WTC11 (cell line): ENCODE measurements at regions not wholly inside any gene's neighbourhood (a gene's known extent, or its start where the extent isn't known, plus 50 kb on each side); places are given as distances from the start of the nearest gene placed in this dataset.

Source experiments
- ATAC-seq: fragments of 200-7000 bp; cut with Tn5 transposase; 2 replicates; pipeline ENCODE4 v1.10.0; 2021; ENCODE audit warnings: mild to moderate bottlenecking, moderate library complexity
- CTCF ChIA-PET: fragments of 300-600 bp; sonication (Branson Sonifier 250); formaldehyde crosslinking; loops from one replicate; lab custom pipeline; 2021; ENCODE audit warnings: antibody characterized with exemption; lab: Charles Lee
- POLR2A ChIA-PET: fragments of 350-600 bp; sonication (Branson Sonifier 250); formaldehyde crosslinking; loops from one replicate; lab custom pipeline; 2021; ENCODE audit warnings: antibody characterized with exemption; lab: Charles Lee
- DNase-seq: peaks from one replicate; pipeline ENCODE4 v3.0.0; 2021; ENCODE audit warnings: low spot score
- H3K27ac Mint-ChIP-seq: 2 replicates; pipeline ENCODE4 v1.8.0; 2021; ENCODE audit warnings: mixed read lengths
- H3K27me3 Mint-ChIP-seq: 2 replicates; pipeline ENCODE4 v1.8.0; 2021; ENCODE audit warnings: low read depth, mild to moderate bottlenecking, moderate library complexity, mixed read lengths
- H3K36me3 Mint-ChIP-seq: 2 replicates; pipeline ENCODE4 v1.8.0; 2021; ENCODE audit warnings: mixed read lengths
- H3K4me1 Mint-ChIP-seq: 2 replicates; pipeline ENCODE4 v1.8.0; 2022; ENCODE audit warnings: mixed read lengths
- H3K4me3 Mint-ChIP-seq: 2 replicates; pipeline ENCODE4 v1.8.0; 2021; ENCODE audit warnings: mild to moderate bottlenecking, moderate library complexity, mixed read lengths
- H3K9me3 Mint-ChIP-seq: 2 replicates; pipeline ENCODE4 v1.8.0; 2021; ENCODE audit warnings: mixed read lengths
- CREB1 ChIP-seq: sonication (generic); formaldehyde crosslinking; IDR thresholded peaks from 2 replicates; pipeline ENCODE4 v1.8.0; 2023; ENCODE audit warnings: mild to moderate bottlenecking, missing genetic modification reagents
- JUN ChIP-seq: sonication (generic); formaldehyde crosslinking; IDR thresholded peaks from 2 replicates; pipeline ENCODE4 v1.8.0; 2023; ENCODE audit warnings: mild to moderate bottlenecking, missing genetic modification reagents
- MYBL2 ChIP-seq: sonication (generic); formaldehyde crosslinking; IDR thresholded peaks from 2 replicates; pipeline ENCODE4 v1.8.1; 2023; ENCODE audit warnings: mild to moderate bottlenecking, moderate library complexity, missing genetic modification reagents
- NR1H2 ChIP-seq: sonication (generic); formaldehyde crosslinking; IDR thresholded peaks from 2 replicates; pipeline ENCODE4 v1.9.0; 2021; ENCODE audit warnings: mild to moderate bottlenecking, moderate library complexity, missing genetic modification reagents
- PRRX2 ChIP-seq: fragments of 250-450 bp; sonication (Bioruptor Pico); IDR thresholded peaks from 2 replicates; pipeline ENCODE4 v1.8.0; 2021; ENCODE audit warnings: mild to moderate bottlenecking
- RELA ChIP-seq: sonication (generic); formaldehyde crosslinking; IDR thresholded peaks from 2 replicates; pipeline ENCODE4 v1.8.1; 2022; ENCODE audit warnings: missing genetic modification reagents, mild to moderate bottlenecking, borderline replicate concordance
- RORB ChIP-seq: fragments of 250-450 bp; sonication (Bioruptor Pico); IDR thresholded peaks from 2 replicates; pipeline ENCODE4 v1.9.0; 2021; ENCODE audit warnings: mild to moderate bottlenecking
- SMAD3 ChIP-seq: sonication (generic); formaldehyde crosslinking; IDR thresholded peaks from 2 replicates; pipeline ENCODE4 v1.8.0; 2022; ENCODE audit warnings: missing genetic modification reagents, mild to moderate bottlenecking, borderline replicate concordance
- ZNF317 ChIP-seq: sonication (generic); formaldehyde crosslinking; IDR thresholded peaks from 2 replicates; pipeline ENCODE4 v1.8.1; 2023; ENCODE audit warnings: low read depth, mild to moderate bottlenecking, moderate library complexity, missing genetic modification reagents, borderline replicate concordance
- ZNF512 ChIP-seq: sonication (generic); formaldehyde crosslinking; IDR thresholded peaks from 2 replicates; pipeline ENCODE4 v1.8.1; 2022; ENCODE audit warnings: missing genetic modification reagents, borderline replicate concordance
- TF ChIP-seq, protein P1 (sequence below): sonication (generic); formaldehyde crosslinking; IDR thresholded peaks from 2 replicates; pipeline ENCODE4 v1.8.0; 2022; ENCODE audit warnings: mild to moderate bottlenecking, missing genetic modification reagents
- TF ChIP-seq, protein P2 (sequence below): fragments of 250-450 bp; sonication (Bioruptor Pico); conservative IDR thresholded peaks from 2 replicates; pipeline ENCODE4 v1.9.0; 2021; ENCODE audit warnings: mild to moderate bottlenecking
- TF ChIP-seq, protein P3 (sequence below): sonication (generic); formaldehyde crosslinking; IDR thresholded peaks from 2 replicates; pipeline ENCODE4 v1.8.0; 2023; ENCODE audit warnings: missing genetic modification reagents
- TF ChIP-seq, protein P4 (sequence below): sonication (generic); formaldehyde crosslinking; IDR thresholded peaks from 2 replicates; pipeline ENCODE4 v1.8.0; 2022; ENCODE audit warnings: mild to moderate bottlenecking, missing genetic modification reagents
- TF ChIP-seq, protein P5 (sequence below): fragments of 250-450 bp; sonication (Bioruptor Pico); IDR thresholded peaks from 2 replicates; pipeline ENCODE4 v1.9.0; 2021; ENCODE audit warnings: moderate library complexity, mild to moderate bottlenecking, inconsistent platforms, borderline replicate concordance
- TF ChIP-seq, protein P6 (sequence below): sonication (generic); formaldehyde crosslinking; IDR thresholded peaks from 2 replicates; pipeline ENCODE4 v1.8.0; 2022; ENCODE audit warnings: mild to moderate bottlenecking, missing genetic modification reagents
- TF ChIP-seq, protein P7 (sequence below): sonication (generic); formaldehyde crosslinking; IDR thresholded peaks from 2 replicates; pipeline ENCODE4 v1.8.1; 2022; ENCODE audit warnings: mild to moderate bottlenecking, moderate library complexity, missing genetic modification reagents

DNA sequence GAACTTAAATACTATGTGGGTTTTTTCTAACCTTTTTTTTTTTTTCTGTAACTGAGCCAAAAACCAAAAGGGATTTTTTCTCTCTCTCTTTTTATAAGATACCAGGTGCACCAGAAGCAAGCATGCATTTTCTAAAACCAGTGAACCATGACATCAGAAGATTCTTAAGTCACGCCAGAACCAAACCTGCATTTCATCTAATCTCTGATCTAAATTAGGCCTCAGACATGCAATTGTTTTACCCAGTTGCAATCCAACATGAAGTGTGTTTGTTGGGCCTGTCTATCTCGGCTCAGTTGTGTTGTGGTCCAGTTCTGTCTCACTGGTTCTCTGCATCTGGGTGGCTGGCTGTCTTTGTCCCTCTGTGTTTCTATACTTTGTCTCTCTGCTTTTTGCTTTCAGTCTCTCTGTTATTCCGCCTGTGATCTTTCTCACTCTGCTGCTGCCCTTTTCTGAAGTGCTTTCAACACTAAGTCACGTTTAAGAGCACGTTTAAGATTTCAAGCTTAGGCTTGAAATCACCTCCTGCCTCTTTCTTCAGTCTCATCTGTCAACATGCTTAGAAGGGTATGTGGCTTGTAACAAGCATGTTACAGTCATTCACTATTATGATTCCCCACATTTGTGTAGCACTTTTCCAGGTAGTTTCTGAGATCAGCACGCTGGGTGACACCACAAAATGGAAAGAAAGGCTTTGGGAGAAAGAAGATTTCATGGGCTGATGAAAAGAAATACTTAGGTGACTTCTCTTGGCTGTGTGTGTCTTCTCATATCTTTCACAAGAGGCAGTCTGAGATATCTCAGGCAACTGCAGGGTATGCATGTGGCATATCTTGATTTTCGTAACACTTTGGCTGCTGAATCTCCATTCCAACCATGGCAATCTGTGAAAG, 488.9 kb downstream of the SHISA9 start (continued):
- TF ChIP-seq, protein P1, sequence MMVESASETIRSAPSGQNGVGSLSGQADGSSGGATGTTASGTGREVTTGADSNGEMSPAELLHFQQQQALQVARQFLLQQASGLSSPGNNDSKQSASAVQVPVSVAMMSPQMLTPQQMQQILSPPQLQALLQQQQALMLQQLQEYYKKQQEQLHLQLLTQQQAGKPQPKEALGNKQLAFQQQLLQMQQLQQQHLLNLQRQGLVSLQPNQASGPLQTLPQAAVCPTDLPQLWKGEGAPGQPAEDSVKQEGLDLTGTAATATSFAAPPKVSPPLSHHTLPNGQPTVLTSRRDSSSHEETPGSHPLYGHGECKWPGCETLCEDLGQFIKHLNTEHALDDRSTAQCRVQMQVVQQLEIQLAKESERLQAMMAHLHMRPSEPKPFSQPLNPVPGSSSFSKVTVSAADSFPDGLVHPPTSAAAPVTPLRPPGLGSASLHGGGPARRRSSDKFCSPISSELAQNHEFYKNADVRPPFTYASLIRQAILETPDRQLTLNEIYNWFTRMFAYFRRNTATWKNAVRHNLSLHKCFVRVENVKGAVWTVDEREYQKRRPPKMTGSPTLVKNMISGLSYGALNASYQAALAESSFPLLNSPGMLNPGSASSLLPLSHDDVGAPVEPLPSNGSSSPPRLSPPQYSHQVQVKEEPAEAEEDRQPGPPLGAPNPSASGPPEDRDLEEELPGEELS: no peak

DNA sequence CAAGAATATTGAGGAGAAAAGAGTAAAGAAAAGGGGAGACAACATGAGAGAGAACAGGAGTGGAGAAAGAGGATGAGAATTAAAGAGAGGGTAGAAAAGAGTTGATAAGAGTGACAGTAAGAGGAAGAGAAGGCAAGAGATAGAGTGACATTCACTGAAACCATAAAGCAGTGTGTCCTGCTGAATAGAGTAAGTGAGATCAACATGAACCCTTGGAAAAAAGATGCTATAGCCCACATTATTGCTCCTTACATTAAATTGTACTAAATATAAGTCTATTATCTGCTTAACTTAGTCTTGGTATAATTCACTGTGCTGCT, 489.5 kb downstream of the SHISA9 start:
- peaks cover 2% of the 10 kb centered on the region for H3K27me3 Mint-ChIP-seq
- ChIA-PET POLR2A (no interaction called here), CTCF (interaction anchor here (1.2 kb wide), 1 partner anchor 62 kb away, joined by 4 read pairs; no protein-coding TSS in a partner anchor)
- peaks cover 8% of the 10 kb centered on the region for H3K4me1 Mint-ChIP-seq
- no peak for ATAC-seq
- H3K9me3 Mint-ChIP-seq: peaks cover 18% of the 10 kb centered on the region
- H3K4me3 Mint-ChIP-seq: no peak overlapping the region
- peaks cover 23% of the 10 kb centered on the region for H3K36me3 Mint-ChIP-seq
- no peak for DNase-seq
- H3K27ac Mint-ChIP-seq: no peak overlapping the region
- TF ChIP-seq ZNF512 (CRISPR knock-in tag) (no peak), JUN (CRISPR knock-in tag) (no peak), ZNF317 (no peak)

GRCh38 chr16:13391337-13391736, 489.9 kb downstream of the SHISA9 start:
- Mint-ChIP-seq H3K4me1 (peaks cover 8% of the 10 kb centered on the region), H3K27ac (no peak overlapping the region), H3K9me3 (peaks cover 14% of the 10 kb centered on the region), H3K36me3 (peaks cover 19% of the 10 kb centered on the region), H3K27me3 (peaks cover 2% of the 10 kb centered on the region), H3K4me3 (no peak overlapping the region)
- POLR2A ChIA-PET: no interaction called here
- DNase-seq (no peak), ATAC-seq (no peak)
- CTCF ChIA-PET: interaction anchor here (1.2 kb wide), 1 partner anchor 62 kb away, joined by 4 read pairs; no protein-coding TSS in a partner anchor
- no peak for TF ChIP-seq RELA (CRISPR knock-in tag)
- TF ChIP-seq RORB (CRISPR knock-in tag): no peak
- TF ChIP-seq, protein P2, sequence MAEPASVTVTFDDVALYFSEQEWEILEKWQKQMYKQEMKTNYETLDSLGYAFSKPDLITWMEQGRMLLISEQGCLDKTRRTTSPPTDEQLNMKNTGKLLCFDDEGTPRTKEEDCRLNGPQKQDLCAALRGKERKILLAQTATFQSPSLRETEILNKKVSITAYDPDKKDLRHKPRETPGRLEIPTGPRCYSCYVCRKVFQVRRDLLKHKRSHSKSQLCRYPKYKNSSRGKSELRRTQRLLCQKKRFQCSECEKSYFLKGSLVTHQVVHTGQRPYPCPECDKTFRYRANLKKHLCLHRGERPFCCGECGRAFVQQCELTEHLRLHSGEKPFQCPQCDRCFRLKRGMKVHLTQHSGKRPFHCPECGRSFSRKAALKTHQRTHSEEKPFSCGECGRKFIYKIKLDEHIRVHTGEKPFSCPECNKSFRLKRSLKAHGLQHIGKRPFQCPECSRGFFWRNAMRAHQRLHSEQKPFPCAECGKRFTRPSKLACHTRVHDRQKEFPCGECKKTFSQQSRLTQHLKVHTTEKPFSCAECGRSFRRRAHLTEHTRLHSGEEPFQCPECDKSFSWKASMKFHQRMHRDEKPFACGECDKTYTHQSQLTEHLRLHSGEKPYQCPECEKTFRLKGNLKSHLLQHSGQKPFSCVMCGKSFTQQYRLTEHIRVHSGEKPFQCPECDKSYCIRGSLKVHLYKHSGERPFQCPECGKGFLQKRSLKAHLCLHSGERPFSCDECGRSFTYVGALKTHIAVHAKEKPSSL: no peak
- no peak for TF ChIP-seq MYBL2 (CRISPR knock-in tag)
- TF ChIP-seq, protein P3, sequence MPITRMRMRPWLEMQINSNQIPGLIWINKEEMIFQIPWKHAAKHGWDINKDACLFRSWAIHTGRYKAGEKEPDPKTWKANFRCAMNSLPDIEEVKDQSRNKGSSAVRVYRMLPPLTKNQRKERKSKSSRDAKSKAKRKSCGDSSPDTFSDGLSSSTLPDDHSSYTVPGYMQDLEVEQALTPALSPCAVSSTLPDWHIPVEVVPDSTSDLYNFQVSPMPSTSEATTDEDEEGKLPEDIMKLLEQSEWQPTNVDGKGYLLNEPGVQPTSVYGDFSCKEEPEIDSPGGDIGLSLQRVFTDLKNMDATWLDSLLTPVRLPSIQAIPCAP (CRISPR knock-in tag): no peak

DNA sequence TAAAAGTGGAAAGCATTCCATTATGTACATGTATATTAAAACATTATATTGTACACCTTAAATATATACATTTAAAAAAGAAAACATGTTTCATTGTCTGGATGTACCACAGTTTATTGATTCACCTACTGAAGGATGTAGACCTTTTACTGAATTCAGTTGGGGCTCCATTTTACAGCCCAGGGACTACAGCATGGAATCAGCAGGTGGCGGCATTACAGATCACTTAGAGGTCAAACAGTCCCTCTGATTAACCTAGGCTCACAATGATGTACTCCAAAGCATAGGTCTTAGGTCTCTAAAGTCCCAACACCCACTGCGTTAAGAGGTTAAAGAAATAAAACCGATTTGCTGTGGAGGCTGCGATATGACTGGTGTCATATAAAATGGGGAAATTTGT, 490.9 kb downstream of the SHISA9 start:
- ChIA-PET CTCF (interaction anchor here (1.2 kb wide), 1 partner anchor 61 kb away, joined by 4 read pairs; no protein-coding TSS in a partner anchor), POLR2A (no interaction called here)
- Mint-ChIP-seq H3K4me3 (no peak overlapping the region), H3K36me3 (peaks cover 14% of the 10 kb centered on the region), H3K4me1 (peaks cover 8% of the 10 kb centered on the region), H3K27me3 (peaks cover 2% of the 10 kb centered on the region), H3K27ac (no peak overlapping the region), H3K9me3 (peaks cover 5% of the 10 kb centered on the region)
- DNase-seq: no peak
- ATAC-seq: no peak
- TF ChIP-seq RELA (CRISPR knock-in tag) (no peak), PRRX2 (CRISPR knock-in tag) (no peak), NR1H2 (no peak), CREB1 (CRISPR knock-in tag) (no peak), SMAD3 (CRISPR knock-in tag) (no peak)
- TF ChIP-seq, protein P4, sequence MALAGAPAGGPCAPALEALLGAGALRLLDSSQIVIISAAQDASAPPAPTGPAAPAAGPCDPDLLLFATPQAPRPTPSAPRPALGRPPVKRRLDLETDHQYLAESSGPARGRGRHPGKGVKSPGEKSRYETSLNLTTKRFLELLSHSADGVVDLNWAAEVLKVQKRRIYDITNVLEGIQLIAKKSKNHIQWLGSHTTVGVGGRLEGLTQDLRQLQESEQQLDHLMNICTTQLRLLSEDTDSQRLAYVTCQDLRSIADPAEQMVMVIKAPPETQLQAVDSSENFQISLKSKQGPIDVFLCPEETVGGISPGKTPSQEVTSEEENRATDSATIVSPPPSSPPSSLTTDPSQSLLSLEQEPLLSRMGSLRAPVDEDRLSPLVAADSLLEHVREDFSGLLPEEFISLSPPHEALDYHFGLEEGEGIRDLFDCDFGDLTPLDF (CRISPR knock-in tag): no peak
- TF ChIP-seq, protein P5, sequence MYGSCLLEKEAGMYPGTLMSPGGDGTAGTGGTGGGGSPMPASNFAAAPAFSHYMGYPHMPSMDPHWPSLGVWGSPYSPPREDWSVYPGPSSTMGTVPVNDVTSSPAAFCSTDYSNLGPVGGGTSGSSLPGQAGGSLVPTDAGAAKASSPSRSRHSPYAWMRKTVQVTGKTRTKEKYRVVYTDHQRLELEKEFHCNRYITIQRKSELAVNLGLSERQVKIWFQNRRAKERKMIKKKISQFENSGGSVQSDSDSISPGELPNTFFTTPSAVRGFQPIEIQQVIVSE (CRISPR knock-in tag): no peak
- TF ChIP-seq, protein P6, sequence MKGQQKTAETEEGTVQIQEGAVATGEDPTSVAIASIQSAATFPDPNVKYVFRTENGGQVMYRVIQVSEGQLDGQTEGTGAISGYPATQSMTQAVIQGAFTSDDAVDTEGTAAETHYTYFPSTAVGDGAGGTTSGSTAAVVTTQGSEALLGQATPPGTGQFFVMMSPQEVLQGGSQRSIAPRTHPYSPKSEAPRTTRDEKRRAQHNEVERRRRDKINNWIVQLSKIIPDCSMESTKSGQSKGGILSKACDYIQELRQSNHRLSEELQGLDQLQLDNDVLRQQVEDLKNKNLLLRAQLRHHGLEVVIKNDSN (CRISPR knock-in tag): no peak
- TF ChIP-seq, protein P7, sequence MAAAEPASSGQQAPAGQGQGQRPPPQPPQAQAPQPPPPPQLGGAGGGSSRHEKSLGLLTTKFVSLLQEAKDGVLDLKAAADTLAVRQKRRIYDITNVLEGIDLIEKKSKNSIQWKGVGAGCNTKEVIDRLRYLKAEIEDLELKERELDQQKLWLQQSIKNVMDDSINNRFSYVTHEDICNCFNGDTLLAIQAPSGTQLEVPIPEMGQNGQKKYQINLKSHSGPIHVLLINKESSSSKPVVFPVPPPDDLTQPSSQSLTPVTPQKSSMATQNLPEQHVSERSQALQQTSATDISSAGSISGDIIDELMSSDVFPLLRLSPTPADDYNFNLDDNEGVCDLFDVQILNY (CRISPR knock-in tag): no peak
